SK-N-MC (cell line): ENCODE measurements at regions not wholly inside any gene's neighbourhood (a gene's known extent, or its start where the extent isn't known, plus 50 kb on each side); places are given as distances from the start of the nearest gene placed in this dataset.

Source experiments
- EZH2 ChIP-seq: fragments of 200-600 bp; sonication (generic); IDR thresholded peaks from one replicate; pipeline ENCODE4 v1.6.1; 2017; ENCODE audit warnings: antibody characterized with exemption
- FOXP2 ChIP-seq: optimal IDR thresholded peaks from 2 replicates; pipeline ENCODE3; 2011; ENCODE audit warnings: mild to moderate bottlenecking, moderate library complexity; ENCODE audit not compliant: insufficient read depth; ENCODE audit errors: extremely low read length, control extremely low read depth
- POLR2AphosphoS5 ChIP-seq: IDR thresholded peaks from 2 replicates; pipeline ENCODE4 v1.6.1; 2012; ENCODE audit warnings: mild to moderate bottlenecking, low read depth, low read length, borderline replicate concordance

- no peak for TF ChIP-seq POLR2AphosphoS5
- TF ChIP-seq EZH2, result no peak
- no peak for TF ChIP-seq FOXP2
These were observed 291.5 kb downstream of the SLC4A3 start for GRCh38 chr2:219918944-219919343.
